ENCODE measurements at regions not wholly inside any gene's neighbourhood (a gene's known extent, or its start where the extent isn't known, plus 50 kb on each side); places are given as distances from the start of the nearest gene placed in this dataset.
"Not testable (repeated sequence)": the region's sequence is repeated elsewhere in the genome, so short reads cannot be mapped to it uniquely, and the experiment has no call there.

DNA sequence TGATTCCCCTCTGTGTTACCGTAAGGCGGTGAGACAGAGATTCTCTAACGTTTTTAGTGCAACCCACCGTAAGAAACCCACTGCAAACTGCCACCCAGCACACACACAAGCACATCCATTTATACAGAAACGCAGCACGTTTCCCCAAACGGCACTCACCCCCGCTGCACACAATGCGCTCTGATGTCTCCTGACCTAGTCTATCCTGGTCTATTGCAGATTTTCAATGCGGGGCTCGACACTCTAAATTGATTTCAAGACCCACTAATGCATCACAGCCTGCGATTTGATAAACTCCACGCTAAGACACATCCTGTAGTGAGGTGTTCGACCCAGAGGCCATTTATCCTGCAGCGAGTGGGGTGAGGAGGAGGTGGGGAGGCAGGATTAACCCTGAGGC, 63.7 kb upstream of the SULF2 start:
- no peak for DNase-seq

DNA sequence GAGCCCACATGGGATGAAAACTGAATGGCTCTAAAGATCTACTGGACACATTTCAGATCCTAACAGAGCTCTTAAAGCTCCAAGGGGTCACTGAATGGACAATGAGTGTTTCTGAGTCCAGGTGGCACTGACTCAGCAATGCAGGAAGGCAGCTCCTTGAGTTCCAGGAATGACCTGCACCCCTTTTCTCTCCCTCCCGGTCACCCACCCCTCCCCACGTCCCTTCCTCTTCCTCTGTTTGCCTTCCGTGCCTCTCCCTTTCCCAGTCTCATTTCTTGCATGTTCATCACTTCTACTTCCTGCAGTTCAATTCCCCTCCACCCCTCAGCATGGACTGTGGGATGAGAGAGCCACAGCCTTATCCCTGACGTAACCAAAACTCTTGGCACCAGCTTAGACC, 63.3 kb upstream of the SULF2 start:
- not testable (repeated sequence) for DNase-seq

DNA sequence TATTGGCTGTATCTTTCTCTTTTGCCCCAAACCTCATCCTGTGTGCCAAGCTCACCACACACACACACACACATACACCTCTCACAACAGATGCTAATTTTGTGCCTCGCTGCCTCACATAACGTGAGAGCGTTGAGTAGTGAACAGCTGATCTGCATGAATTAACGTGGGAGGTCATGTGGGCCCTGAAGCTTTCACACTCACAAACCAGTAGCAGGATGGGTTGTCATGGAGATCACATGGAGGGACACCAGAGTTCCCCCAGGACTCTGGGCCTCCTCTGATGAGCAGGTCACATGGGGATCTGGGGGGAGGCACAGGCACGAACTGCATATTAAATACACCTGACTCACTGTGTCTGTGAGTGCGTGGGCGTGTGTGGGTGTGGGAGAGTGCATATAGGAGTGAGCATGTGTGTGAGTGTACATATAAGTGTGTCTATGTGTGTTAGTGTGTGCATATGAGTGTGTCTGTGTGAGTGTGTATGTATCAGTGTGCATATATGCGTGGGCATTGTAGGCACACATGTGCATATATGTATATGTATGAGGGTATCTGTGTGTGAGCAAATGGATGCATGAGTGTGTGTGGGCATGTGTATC, 62.7 kb upstream of the SULF2 start:
- DNase-seq: no peak

DNA sequence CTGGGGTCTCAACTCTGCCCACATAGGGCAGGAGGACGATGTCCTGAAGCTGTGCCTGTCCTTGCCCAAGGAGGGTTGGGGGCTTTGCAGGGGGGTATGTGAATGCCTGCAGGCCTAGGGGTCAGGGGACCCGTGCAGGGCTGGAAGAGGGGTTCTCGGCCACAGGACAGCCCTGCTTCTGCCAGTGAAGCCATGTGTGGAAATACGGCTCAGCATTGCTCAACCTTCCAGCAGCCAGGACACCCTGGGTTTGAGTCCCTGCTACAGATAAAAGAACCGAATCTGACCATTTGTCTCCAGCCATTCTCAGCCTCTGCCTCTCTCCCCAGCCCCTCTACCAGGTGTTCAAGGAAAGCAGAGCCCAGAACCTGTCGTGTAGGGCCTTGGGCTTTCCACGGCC, 61.9 kb upstream of the SULF2 start:
- DNase-seq: not testable (repeated sequence)

- DNase-seq: not testable (repeated sequence)
These were observed 61.4 kb upstream of the SULF2 start for GRCh38 chr20:47846651-47847050.

DNA sequence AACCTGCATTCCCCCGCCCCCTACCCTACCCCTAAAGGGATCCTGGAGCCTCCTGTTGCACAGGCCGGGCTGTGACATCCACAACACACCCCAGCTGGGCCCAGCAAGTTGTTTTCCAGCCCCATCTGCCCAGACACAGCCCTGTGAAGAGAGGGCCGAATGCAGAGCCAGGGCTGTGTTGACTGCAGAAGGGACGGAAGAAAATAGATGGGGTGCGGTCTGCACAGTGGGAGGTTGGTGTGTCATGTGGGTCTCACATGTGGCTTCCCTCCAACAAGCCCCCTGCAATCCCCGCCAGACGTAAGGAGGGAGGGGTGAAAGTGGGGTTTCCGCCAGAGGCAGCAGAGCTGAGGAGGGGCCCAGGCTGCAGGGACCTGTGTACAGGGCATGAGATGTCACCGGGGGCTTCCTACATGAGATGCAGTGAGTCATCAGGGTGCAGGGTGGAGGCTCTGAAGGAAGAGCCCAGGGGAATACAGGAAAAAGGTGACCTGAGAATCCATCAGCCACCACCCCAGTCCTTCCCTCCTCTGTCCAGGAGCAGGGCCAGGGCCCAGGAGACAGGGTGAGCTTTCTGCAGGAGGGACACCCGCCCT, 60.2 kb upstream of the SULF2 start:
- DNase-seq: not testable (repeated sequence)

GRCh38 chr20:47844568-47844906, 59.3 kb upstream of the SULF2 start:
- not testable (repeated sequence) for DNase-seq

GRCh38 chr20:47843886-47844567, 58.7 kb upstream of the SULF2 start:
- DNase-seq: no peak

DNA sequence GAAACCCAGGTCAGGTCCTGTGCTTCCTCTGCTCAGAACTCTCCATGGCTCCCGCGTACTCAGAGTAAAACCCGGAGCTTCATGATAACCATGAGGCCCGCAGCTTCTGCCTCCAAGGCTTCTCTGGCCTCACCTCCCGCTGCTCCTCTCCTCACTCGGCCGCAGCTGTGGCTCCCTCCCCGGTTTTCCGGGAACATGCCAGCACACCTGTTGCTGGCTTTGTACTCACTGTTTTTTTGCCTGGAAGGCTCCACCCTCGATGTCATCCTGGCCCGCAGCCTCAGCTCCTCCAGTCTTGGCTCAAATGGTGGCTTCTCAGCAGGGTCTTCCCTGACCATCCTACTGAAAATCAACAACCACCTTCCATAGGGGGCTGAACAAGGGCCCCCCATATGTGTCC, 57.7 kb upstream of the SULF2 start:
- not testable (repeated sequence) for DNase-seq

GRCh38 chr20:47842004-47842403, 56.7 kb upstream of the SULF2 start:
- not testable (repeated sequence) for DNase-seq

DNA sequence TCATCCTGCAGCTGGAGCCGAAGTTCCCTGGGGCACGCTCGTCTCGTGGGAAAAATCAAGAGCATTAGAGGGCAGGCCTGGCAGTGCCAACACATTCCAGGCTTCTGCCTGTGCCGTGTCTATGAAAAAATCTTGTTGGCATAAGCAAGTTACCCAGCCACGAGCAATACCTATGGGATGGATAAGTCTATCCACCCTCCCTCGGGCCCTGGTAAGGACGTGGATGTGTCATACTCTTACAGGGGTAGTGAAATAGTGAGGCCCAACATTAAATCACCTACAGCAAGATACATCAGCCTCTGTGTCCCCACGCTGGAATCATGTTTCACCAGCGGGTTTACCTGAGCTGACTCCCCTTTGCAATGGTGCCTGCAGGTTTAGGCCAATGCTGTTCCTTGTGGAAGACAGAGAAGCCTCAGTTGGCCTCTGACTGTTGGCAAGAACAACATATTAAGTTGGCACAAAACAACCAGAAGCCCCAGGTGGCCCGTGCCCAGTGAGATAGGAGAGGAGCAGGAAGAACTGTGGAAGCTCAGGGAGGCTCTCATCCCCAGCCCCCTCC, 51.1 kb upstream of the SULF2 start:
- DNase-seq: not testable (repeated sequence)

All from inflammatory macrophage treated with lipopolysaccharide for 1 hour (primary cell).